Tibial nerve (tissue), 4 donors: ENCODE measurements at regions not wholly inside any gene's neighbourhood (a gene's known extent, or its start where the extent isn't known, plus 50 kb on each side); places are given as distances from the start of the nearest gene placed in this dataset.
"Not testable (repeated sequence)": the region's sequence is repeated elsewhere in the genome, so short reads cannot be mapped to it uniquely, and the experiment has no call there.

Source experiments
- DNase-seq, 2 donors: peaks; one replicate each; pipeline ENCODE4 v3.0.0-alpha.2; 2019; ENCODE audit warnings: low spot score in 2 of 2
- H3K27ac ChIP-seq, 4 donors: fragments of 200-600 bp; sonication (generic) in 3 of 4; one replicate each; pipeline ENCODE4 v1.5.1; 2017 to 2019; ENCODE audit warnings: mild to moderate bottlenecking in 1 of 4
- H3K27me3 ChIP-seq, 2 donors: fragments of 200-600 bp; sonication (generic) in 1 of 2; one replicate each; pipeline versions ENCODE4 v1.5.1 to v1.6.0; 2017 to 2019
- H3K36me3 ChIP-seq, 3 donors: fragments of 200-600 bp; sonication (generic); one replicate each; pipeline ENCODE4 v1.5.1; 2018 to 2019
- H3K4me1 ChIP-seq, 4 donors: fragments of 200-600 bp; sonication (generic) in 3 of 4; one replicate each; pipeline ENCODE4 v1.5.1; 2017 to 2019
- H3K4me3 ChIP-seq, 4 donors: fragments of 200-600 bp; sonication (generic) in 3 of 4; one replicate each; pipeline ENCODE4 v1.5.1; 2017 to 2019; ENCODE audit warnings: mild to moderate bottlenecking in 1 of 4, moderate library complexity in 1 of 4
- H3K9me3 ChIP-seq, 4 donors: fragments of 200-600 bp; sonication (generic) in 3 of 4; one replicate each; pipeline ENCODE4 v1.5.1; 2017 to 2019
- EP300 ChIP-seq, 2 donors: sonication (generic); formaldehyde crosslinking; IDR thresholded peaks; one replicate each; pipeline ENCODE4 v1.6.1; 2017; ENCODE audit warnings: antibody characterized with exemption in 2 of 2, mild to moderate bottlenecking in 1 of 2
- POLR2A ChIP-seq, 2 donors: fragments of 450-650 bp; IDR thresholded peaks; one replicate each; pipeline ENCODE4 v1.6.1; 2017; ENCODE audit warnings: antibody characterized with exemption in 2 of 2, mild to moderate bottlenecking in 2 of 2, moderate library complexity in 2 of 2
- WGBS, 2 donors: methylation state at CpG; one replicate each; pipeline ENCODE4 v1.1.5; 2018; 5-methylcytosine and 5-hydroxymethylcytosine counted together
- TF ChIP-seq, protein P1 (sequence below), 5 experiments: fragments of 200-600 bp in 3 of 5; fragments of 450-650 bp in 2 of 5; sonication (generic) in 3 of 5; IDR thresholded peaks; one replicate each; pipeline ENCODE4 v1.5.1; 2016 to 2019; ENCODE audit warnings: antibody characterized with exemption in 5 of 5, mild to moderate bottlenecking in 3 of 5, moderate library complexity in 2 of 5

DNA sequence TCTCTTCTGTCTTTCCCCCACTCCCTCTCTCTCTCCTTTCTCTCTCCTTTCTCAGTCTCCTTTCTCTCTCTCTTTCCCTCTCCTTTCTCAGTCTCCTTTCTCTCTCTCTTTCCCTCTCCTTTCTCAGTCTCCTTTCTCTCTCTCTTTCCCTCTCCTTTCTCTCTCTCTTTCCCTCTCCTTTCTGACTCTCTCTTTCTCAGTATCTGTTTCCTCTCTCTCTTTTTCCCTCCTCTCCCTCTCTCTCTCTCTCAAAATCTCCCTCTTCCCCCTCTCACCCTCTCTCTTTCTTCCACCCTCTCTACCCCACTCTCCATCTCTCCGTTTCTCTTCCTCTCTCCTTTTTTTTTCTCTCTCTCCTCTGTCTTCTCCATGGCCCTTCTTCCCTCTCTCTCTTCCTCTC lies 258.8 kb downstream of the ASMT start:
- H3K36me3 ChIP-seq: no peaks in the 10 kb centered on the region
- WGBS, 2 donors: 58 to 71% methylated on average over 1 of the region's 1 CpG
- peaks cover 0 to 33% (median 0%) of the 10 kb centered on the region in 4 donors for H3K9me3 ChIP-seq
- no peak overlapping the region for H3K27ac ChIP-seq
- TF ChIP-seq POLR2A (IDR thresholded peaks at IDR 0.05) (no peak), EP300 (IDR thresholded peaks at IDR 0.05) (no peak)
- TF ChIP-seq, protein P1, sequence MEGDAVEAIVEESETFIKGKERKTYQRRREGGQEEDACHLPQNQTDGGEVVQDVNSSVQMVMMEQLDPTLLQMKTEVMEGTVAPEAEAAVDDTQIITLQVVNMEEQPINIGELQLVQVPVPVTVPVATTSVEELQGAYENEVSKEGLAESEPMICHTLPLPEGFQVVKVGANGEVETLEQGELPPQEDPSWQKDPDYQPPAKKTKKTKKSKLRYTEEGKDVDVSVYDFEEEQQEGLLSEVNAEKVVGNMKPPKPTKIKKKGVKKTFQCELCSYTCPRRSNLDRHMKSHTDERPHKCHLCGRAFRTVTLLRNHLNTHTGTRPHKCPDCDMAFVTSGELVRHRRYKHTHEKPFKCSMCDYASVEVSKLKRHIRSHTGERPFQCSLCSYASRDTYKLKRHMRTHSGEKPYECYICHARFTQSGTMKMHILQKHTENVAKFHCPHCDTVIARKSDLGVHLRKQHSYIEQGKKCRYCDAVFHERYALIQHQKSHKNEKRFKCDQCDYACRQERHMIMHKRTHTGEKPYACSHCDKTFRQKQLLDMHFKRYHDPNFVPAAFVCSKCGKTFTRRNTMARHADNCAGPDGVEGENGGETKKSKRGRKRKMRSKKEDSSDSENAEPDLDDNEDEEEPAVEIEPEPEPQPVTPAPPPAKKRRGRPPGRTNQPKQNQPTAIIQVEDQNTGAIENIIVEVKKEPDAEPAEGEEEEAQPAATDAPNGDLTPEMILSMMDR (IDR thresholded peaks at IDR 0.05): no peak
- no peaks in the 10 kb centered on the region for H3K27me3 ChIP-seq
- no peaks in the 10 kb centered on the region for H3K4me1 ChIP-seq
- H3K4me3 ChIP-seq: no peak overlapping the region
- DNase-seq: no peak

DNA sequence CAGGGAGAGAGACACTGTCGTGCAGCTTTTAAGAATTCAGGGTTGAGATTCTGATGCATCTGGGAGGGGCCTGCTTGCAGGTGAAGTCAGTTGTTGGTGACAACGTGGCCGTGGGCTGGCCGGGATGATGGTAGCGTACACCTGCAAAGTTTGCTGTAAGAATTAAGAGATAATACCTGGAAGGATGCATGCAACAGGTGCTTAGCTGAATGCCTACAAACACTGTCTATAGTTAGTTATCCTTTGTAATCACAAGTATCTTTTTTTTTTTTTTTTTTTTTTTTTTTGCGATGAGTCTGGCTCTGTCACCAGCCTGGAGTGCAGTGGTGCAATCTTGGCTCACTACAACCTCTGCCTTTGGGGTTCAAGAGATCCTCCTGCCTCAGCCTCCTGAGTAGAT lies 259.6 kb downstream of the ASMT start:
- H3K4me3 ChIP-seq: no peak overlapping the region
- DNase-seq: no peak
- no peak overlapping the region for H3K27ac ChIP-seq
- 79 to 81% methylated on average over 6 of the region's 6 CpGs for WGBS, 2 donors
- H3K4me1 ChIP-seq: no peaks in the 10 kb centered on the region
- TF ChIP-seq POLR2A (IDR thresholded peaks at IDR 0.05): no peak
- TF ChIP-seq, protein P1 (IDR thresholded peaks at IDR 0.05): no peak
- TF ChIP-seq EP300 (IDR thresholded peaks at IDR 0.05): no peak
- H3K27me3 ChIP-seq: no peaks in the 10 kb centered on the region
- peaks cover 0 to 37% (median 0%) of the 10 kb centered on the region in 4 donors for H3K9me3 ChIP-seq
- H3K36me3 ChIP-seq: no peaks in the 10 kb centered on the region

DNA sequence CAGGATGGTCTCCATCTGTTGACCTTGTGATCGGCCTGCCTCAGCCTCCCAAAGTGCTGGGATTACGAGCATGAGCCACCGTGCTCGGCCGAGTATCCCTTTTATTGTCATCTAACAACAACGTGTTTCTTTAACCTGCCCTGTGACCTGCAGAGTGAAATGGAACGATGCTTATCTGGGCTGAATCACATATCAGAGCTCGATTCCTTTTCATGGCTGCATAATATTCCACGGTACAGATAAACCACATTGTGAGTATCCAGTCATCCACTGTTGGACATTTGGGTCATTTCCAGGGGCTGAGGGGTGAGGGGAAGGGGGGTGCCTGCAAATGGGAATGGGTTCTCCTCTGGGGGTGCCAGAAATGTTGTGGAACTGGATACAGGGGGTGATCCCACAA lies 260.0 kb downstream of the ASMT start:
- no peak overlapping the region for H3K27ac ChIP-seq

DNA sequence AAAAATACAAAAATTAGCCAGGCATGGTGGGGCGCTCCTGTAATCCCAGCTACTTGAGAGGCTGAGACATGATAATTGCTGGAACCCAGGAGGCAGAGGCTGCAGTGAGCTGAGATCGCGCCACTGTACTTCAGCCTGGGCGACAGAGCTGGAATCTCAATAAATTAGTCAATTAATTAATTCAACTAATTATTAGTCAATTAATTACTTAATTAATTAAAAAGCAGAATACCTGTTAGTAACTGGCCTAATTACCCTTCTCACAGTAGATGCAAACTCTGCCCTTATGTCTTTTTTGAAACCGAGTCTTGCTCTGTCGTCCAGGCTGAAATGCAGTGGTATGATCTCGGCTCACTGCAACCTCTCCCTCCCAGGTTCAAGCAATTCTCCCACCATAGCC lies 261.2 kb downstream of the ASMT start:
- DNase-seq: no peak
- no peak overlapping the region for H3K27ac ChIP-seq
- H3K9me3 ChIP-seq: peaks cover 0 to 39% (median 0%) of the 10 kb centered on the region in 4 donors
- H3K36me3 ChIP-seq: no peaks in the 10 kb centered on the region
- no peaks in the 10 kb centered on the region for H3K27me3 ChIP-seq
- 92 to 97% methylated on average over 7 of the region's 7 CpGs for WGBS, 2 donors
- no peaks in the 10 kb centered on the region for H3K4me1 ChIP-seq
- TF ChIP-seq, protein P1 (IDR thresholded peaks at IDR 0.05): no peak
- TF ChIP-seq EP300 (IDR thresholded peaks at IDR 0.05) (no peak), POLR2A (IDR thresholded peaks at IDR 0.05) (no peak)
- H3K4me3 ChIP-seq: no peak overlapping the region

More for the DNA sequence above, 260.0 kb downstream of the ASMT start:
- Histone ChIP-seq H3K27me3 (no peaks in the 10 kb centered on the region), H3K4me1 (no peaks in the 10 kb centered on the region), H3K9me3 (peaks cover 0 to 37% (median 0%) of the 10 kb centered on the region in 4 donors), H3K4me3 (no peak overlapping the region), H3K36me3 (no peaks in the 10 kb centered on the region)
- DNase-seq: no peak
- no peak for TF ChIP-seq EP300 (IDR thresholded peaks at IDR 0.05)
- TF ChIP-seq, protein P1 (IDR thresholded peaks at IDR 0.05): no peak
- no peak for TF ChIP-seq POLR2A (IDR thresholded peaks at IDR 0.05)
- 89 to 92% methylated on average over 9 of the region's 9 CpGs for WGBS, 2 donors

DNA sequence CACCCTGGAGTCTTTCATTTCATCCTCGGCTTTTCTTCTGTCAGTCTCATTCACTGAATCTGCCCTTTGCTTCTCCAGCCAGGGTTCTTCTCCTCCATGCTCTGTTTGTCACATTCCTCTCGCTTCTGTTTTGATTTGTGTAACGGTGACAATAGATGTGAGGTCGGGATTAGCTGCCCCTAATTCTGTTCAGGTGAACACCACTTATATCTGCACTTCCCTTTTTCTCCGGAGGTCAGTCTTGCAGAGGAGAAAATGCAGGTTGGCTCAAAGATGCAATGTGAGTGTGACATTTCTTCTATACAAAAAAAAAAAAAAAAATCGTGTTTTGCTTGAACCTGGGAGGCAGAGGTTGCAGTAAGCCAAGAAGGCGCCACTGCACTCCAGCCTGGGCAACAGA lies 262.9 kb downstream of the ASMT start:
- Histone ChIP-seq H3K4me3 (no peak overlapping the region), H3K9me3 (peaks cover 0 to 32% (median 0%) of the 10 kb centered on the region in 4 donors), H3K27ac (no peak overlapping the region), H3K27me3 (no peaks in the 10 kb centered on the region), H3K36me3 (no peaks in the 10 kb centered on the region), H3K4me1 (no peaks in the 10 kb centered on the region)
- DNase-seq: no peak
- no peak for TF ChIP-seq POLR2A (IDR thresholded peaks at IDR 0.05)
- TF ChIP-seq, protein P1 (IDR thresholded peaks at IDR 0.05): no peak
- TF ChIP-seq EP300 (IDR thresholded peaks at IDR 0.05): no peak
- 68 to 69% methylated on average over 7 of the region's 7 CpGs for whole genome bisulfite sequencing, 2 donors

DNA sequence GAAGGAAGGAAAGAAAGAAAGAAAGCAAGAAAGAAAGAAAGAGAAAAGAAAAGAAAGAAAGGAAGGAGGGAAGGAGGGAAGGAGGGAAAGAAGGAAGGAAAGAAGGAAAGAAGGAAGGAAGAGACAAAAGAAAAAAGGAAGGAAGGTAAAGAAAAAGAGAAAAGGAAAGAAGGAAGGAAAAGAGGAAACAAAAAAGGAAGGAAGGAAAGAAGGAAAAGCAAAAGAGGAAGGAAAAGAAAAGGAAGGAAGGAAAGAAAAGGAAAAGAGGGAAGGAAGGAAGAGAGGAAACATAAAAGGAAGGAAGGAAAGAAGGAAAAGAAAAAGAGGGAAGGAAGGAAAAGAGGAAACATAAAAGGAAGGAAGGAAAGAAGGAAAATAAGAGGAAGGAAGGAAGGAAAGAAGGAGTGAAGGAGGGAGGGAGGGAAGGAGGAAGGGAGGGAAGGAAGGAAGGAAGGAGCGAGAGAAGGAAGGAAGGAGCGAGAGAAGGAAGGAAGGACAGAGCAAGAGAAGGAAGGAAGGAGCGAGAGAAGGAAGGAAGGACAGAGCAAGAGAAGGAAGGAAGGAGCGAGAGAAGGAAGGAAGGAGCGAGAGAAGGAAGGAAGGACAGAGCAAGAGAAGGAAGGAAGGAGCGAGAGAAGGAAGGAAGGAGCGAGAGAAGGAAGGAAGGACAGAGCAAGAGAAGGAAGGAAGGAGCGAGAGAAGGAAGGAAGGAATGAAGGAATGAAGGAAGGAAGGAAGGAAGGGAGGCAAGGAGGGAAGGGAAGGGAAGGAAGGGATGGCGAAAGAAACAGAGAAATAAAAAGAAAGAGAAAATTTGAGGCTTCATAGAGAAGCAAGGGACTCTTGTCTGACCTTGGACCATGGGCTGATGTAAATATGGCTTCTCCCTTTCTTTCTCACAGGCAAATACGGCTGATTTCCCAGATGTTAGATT lies 266.3 kb downstream of the ASMT start:
- H3K27me3 ChIP-seq, DNase-seq, H3K4me1 ChIP-seq, H3K36me3 ChIP-seq, H3K27ac ChIP-seq, H3K4me3 ChIP-seq: not testable (repeated sequence)
- 89 to 93% methylated on average over 10 of the region's 10 CpGs for WGBS, 2 donors
- H3K9me3 ChIP-seq: peaks cover 0 to 30% (median 0%) of the 10 kb centered on the region in 4 donors
